GM19397 (cell line): ENCODE measurements at regions not wholly inside any gene's neighbourhood (a gene's known extent, or its start where the extent isn't known, plus 50 kb on each side); places are given as distances from the start of the nearest gene placed in this dataset.
"Not testable (repeated sequence)": the region's sequence is repeated elsewhere in the genome, so short reads cannot be mapped to it uniquely, and the experiment has no call there.

Experiments
- ATAC-seq: cut with Tn5 transposase; IDR thresholded peaks from one replicate; pipeline ENCODE4 v1.9.1; 2021; ENCODE audit warnings: mild to moderate bottlenecking, moderate library complexity; ENCODE audit not compliant: unreplicated experiment

- ATAC-seq: no peak
These were observed 415.5 kb upstream of the PPP2R3A start for GRCh38 chr3:135549928-135550494.

GRCh38 chr3:135556174-135556573, 409.4 kb upstream of the PPP2R3A start:
- ATAC-seq: no peak

- ATAC-seq: no peak
These were observed 407.3 kb upstream of the PPP2R3A start for GRCh38 chr3:135558150-135558783.

GRCh38 chr3:135558906-135559305, 406.6 kb upstream of the PPP2R3A start:
- no peak for ATAC-seq

- ATAC-seq: no peak
These were observed 405.7 kb upstream of the PPP2R3A start for GRCh38 chr3:135559802-135560201.

- ATAC-seq: no peak
These were observed 404.7 kb upstream of the PPP2R3A start for GRCh38 chr3:135560847-135561246.

GRCh38 chr3:135564696-135565095, 400.8 kb upstream of the PPP2R3A start:
- no peak for ATAC-seq

- no peak for ATAC-seq
These were observed 400.0 kb upstream of the PPP2R3A start for GRCh38 chr3:135565546-135565945.

- no peak for ATAC-seq
These were observed 398.3 kb upstream of the PPP2R3A start for GRCh38 chr3:135567223-135567622.

- ATAC-seq: no peak
These were observed 388.8 kb upstream of the PPP2R3A start for GRCh38 chr3:135576751-135577150.

GRCh38 chr3:135581806-135582205, 383.7 kb upstream of the PPP2R3A start:
- ATAC-seq: no peak

GRCh38 chr3:135582800-135583199, 382.7 kb upstream of the PPP2R3A start:
- ATAC-seq: no peak

- no peak for ATAC-seq
These were observed 369.0 kb upstream of the PPP2R3A start for GRCh38 chr3:135596563-135596962.

- ATAC-seq: no peak
These were observed 367.7 kb upstream of the PPP2R3A start for GRCh38 chr3:135597855-135598254.

- ATAC-seq: no peak
These were observed 366.9 kb upstream of the PPP2R3A start for GRCh38 chr3:135598597-135598996.

- not testable (repeated sequence) for ATAC-seq
These were observed 361.0 kb upstream of the PPP2R3A start for GRCh38 chr3:135604512-135604911.

GRCh38 chr3:135618123-135618522, 347.4 kb upstream of the PPP2R3A start:
- ATAC-seq: no peak

GRCh38 chr3:135621184-135621920, 344.2 kb upstream of the PPP2R3A start:
- ATAC-seq: no peak

- ATAC-seq: no peak
These were observed 343.3 kb upstream of the PPP2R3A start for GRCh38 chr3:135622215-135622614.

- ATAC-seq: no peak
These were observed 342.9 kb upstream of the PPP2R3A start for GRCh38 chr3:135622656-135623055.

- no peak for ATAC-seq
These were observed 342.0 kb upstream of the PPP2R3A start for GRCh38 chr3:135623558-135623957.

- no peak for ATAC-seq
These were observed 338.5 kb upstream of the PPP2R3A start for GRCh38 chr3:135627057-135627456.
